ENCODE measurements at regions not wholly inside any gene's neighbourhood (a gene's known extent, or its start where the extent isn't known, plus 50 kb on each side); places are given as distances from the start of the nearest gene placed in this dataset.

DNA sequence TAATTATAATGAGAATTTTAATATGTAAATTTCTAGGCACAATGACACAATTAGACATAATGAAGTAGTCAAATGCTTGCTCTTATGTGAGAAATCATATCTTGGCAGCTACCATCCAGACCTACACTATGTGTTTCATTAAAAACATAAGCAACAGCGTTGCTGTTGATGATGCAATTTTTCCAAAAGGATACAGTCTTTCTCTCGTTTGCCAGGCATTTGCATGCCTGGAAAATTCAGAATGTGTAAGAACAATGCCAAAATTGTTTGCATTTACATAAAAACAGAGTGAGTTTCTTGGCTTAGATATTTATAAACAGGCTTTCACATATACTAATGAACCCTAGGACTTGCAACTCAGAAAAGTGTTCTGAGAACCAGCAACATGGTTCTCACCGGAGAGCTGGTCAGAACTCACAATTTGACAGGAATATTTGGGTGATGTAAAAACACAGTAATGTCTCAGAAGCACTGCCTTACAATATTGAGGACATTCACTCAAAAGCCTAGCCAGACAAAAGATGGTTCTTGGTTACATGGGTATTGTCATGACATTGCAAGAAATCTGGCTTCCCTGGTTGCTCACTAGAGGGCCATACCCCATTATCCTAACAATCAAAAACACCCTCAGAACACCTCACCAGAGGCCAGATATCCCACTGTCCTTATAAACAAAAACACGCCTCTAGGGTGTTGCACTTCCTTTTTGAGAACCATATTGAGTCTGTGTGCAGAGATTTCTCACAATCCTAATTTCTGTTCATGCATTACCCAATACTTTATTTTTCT, 1029.0 kb upstream of the AGA start:
- TF ChIP-seq SMC3 (IDR thresholded peaks at IDR 0.05; ENCODE audit: borderline replicate concordance, low read length) (no peak), EZH2 (IDR thresholded peaks at IDR 0.05; ENCODE audit: borderline replicate concordance, control insufficient read depth, low read depth, low read length) (no peak), ZNF24 (IDR thresholded peaks at IDR 0.05) (no peak), YY1 (IDR thresholded peaks at IDR 0.05; ENCODE audit: low read depth, low read length) (no peak), POLR2AphosphoS2 (IDR thresholded peaks at IDR 0.05; ENCODE audit: low read depth, low read length) (no peak), PML (IDR thresholded peaks at IDR 0.05; ENCODE audit: low read length) (no peak), ATF7 (IDR thresholded peaks at IDR 0.05; ENCODE audit: low read depth) (no peak), NFYA (IDR thresholded peaks at IDR 0.05; ENCODE audit: borderline replicate concordance, low read depth, low read length) (no peak)
- TF ChIP-seq, protein P1, sequence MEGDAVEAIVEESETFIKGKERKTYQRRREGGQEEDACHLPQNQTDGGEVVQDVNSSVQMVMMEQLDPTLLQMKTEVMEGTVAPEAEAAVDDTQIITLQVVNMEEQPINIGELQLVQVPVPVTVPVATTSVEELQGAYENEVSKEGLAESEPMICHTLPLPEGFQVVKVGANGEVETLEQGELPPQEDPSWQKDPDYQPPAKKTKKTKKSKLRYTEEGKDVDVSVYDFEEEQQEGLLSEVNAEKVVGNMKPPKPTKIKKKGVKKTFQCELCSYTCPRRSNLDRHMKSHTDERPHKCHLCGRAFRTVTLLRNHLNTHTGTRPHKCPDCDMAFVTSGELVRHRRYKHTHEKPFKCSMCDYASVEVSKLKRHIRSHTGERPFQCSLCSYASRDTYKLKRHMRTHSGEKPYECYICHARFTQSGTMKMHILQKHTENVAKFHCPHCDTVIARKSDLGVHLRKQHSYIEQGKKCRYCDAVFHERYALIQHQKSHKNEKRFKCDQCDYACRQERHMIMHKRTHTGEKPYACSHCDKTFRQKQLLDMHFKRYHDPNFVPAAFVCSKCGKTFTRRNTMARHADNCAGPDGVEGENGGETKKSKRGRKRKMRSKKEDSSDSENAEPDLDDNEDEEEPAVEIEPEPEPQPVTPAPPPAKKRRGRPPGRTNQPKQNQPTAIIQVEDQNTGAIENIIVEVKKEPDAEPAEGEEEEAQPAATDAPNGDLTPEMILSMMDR (IDR thresholded peaks at IDR 0.05 in 2 of 3, conservative IDR thresholded peaks at IDR 0.05 in 1 of 3; ENCODE audit: control insufficient read depth in 2 of 3, extremely low read depth in 1 of 3, insufficient read depth in 1 of 3, low read depth in 3 of 3, low read length in 3 of 3), result no peak
- TF ChIP-seq, protein P2, sequence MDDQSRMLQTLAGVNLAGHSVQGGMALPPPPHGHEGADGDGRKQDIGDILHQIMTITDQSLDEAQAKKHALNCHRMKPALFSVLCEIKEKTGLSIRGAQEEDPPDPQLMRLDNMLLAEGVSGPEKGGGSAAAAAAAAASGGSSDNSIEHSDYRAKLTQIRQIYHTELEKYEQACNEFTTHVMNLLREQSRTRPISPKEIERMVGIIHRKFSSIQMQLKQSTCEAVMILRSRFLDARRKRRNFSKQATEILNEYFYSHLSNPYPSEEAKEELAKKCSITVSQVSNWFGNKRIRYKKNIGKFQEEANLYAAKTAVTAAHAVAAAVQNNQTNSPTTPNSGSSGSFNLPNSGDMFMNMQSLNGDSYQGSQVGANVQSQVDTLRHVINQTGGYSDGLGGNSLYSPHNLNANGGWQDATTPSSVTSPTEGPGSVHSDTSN (IDR thresholded peaks at IDR 0.05; ENCODE audit: insufficient replicate concordance, low read depth, low read length), result no peak
- TF ChIP-seq, protein P3, sequence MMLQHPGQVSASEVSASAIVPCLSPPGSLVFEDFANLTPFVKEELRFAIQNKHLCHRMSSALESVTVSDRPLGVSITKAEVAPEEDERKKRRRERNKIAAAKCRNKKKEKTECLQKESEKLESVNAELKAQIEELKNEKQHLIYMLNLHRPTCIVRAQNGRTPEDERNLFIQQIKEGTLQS (IDR thresholded peaks at IDR 0.05; ENCODE audit: borderline replicate concordance, extremely low read depth, low read depth, low read length), result no peak

Measured in GM12878 (cell line).